Lower leg skin (tissue), 4 donors: ENCODE measurements at regions not wholly inside any gene's neighbourhood (a gene's known extent, or its start where the extent isn't known, plus 50 kb on each side); places are given as distances from the start of the nearest gene placed in this dataset.
A peak's percentile ranks its signal among the peaks of the same experiment; 100 is the strongest.
"Not testable (repeated sequence)": the region's sequence is repeated elsewhere in the genome, so short reads cannot be mapped to it uniquely, and the experiment has no call there.

Source experiments
- DNase-seq, 2 donors: peaks; one replicate each; pipeline ENCODE4 v3.0.0-alpha.2; 2019; ENCODE audit warnings: low spot score in 2 of 2
- H3K4me3 ChIP-seq: fragments of 200-600 bp; sonication (generic); 2 replicates; pipeline ENCODE4 v1.5.1; 2017; ENCODE audit warnings: mild to moderate bottlenecking, low read depth; ENCODE audit not compliant: poor library complexity, severe bottlenecking
- POLR2A ChIP-seq, 2 donors: fragments of 450-650 bp; IDR thresholded peaks; one replicate each; pipeline ENCODE4 v1.6.1; 2016 to 2017; ENCODE audit warnings: antibody characterized with exemption in 2 of 2, mild to moderate bottlenecking in 1 of 2, moderate library complexity in 1 of 2
- WGBS, 2 donors: methylation state at CpG; one replicate each; pipeline ENCODE4 v1.1.5; 2018; 5-methylcytosine and 5-hydroxymethylcytosine counted together
- intact Hi-C: fragments of 100-400 bp; cut with DNase I; formaldehyde crosslinking; loops from one replicate; pipeline ENCODE4 v1.15.0; 2023; ENCODE audit warnings: low total_unique reads
- TF ChIP-seq, protein P1 (sequence below), 3 donors: fragments of 450-650 bp; IDR thresholded peaks; one replicate each; pipeline ENCODE4 v1.5.1; 2016; ENCODE audit warnings: antibody characterized with exemption in 3 of 3, mild to moderate bottlenecking in 3 of 3, moderate library complexity in 2 of 3

DNA sequence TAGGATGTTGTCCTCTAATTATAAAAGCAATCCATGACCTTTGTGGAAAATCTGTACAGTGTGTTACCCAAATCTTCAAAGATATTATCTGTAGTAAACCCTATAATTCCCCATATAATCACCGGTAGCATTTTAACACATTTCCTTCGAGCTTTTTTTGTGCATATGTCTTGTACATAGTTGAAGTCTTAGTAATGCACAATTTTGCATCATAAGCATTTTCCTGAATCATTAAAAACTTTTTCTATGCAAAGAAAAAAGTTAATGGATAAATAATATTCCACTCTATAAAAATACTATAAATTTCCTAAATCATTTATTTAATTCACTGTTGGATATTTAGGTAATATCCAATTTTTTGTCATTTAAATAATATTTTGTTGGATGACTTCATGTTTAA lies 201.7 kb downstream of the RRAGC start:
- no peak overlapping the region for H3K4me3 ChIP-seq
- WGBS, 2 donors: 83 to 86% methylated on average over 2 of the region's 2 CpGs
- intact Hi-C loops: no loop called here
- no peak for DNase-seq
- TF ChIP-seq, protein P1, sequence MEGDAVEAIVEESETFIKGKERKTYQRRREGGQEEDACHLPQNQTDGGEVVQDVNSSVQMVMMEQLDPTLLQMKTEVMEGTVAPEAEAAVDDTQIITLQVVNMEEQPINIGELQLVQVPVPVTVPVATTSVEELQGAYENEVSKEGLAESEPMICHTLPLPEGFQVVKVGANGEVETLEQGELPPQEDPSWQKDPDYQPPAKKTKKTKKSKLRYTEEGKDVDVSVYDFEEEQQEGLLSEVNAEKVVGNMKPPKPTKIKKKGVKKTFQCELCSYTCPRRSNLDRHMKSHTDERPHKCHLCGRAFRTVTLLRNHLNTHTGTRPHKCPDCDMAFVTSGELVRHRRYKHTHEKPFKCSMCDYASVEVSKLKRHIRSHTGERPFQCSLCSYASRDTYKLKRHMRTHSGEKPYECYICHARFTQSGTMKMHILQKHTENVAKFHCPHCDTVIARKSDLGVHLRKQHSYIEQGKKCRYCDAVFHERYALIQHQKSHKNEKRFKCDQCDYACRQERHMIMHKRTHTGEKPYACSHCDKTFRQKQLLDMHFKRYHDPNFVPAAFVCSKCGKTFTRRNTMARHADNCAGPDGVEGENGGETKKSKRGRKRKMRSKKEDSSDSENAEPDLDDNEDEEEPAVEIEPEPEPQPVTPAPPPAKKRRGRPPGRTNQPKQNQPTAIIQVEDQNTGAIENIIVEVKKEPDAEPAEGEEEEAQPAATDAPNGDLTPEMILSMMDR (IDR thresholded peaks at IDR 0.05): no peak
- TF ChIP-seq POLR2A (IDR thresholded peaks at IDR 0.05): no peak

DNA sequence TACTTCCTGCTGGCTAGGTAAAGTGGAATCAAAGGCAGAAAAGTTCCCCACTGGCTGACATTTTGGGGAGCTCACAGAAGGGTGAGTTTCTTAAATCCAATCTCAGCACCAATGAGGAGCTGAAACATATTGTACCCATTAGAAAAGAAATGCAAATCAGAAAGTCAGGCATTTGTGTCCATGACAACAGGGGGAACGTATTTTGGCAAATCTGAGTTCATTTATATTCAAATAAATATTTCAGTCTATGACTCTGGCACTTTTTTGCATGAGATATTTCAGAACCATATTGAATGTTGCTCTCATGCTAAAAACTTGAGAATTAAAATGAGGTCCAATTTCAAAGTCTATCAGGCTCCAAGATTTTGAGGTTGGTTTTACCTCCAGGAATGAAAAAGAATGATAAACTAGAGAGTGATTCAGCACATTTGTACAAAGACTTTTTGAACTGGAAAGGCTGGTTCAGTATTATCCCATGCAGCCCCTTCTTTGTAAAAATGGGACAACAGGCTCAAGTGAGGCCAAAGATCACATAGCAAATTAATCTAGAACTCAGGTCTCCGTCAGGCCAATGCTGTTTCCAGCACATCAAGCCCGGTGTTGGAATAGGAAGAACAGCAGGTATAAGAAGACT lies 202.2 kb downstream of the RRAGC start:
- TF ChIP-seq POLR2A (IDR thresholded peaks at IDR 0.05): no peak
- TF ChIP-seq, protein P1 (IDR thresholded peaks at IDR 0.05): no peak
- DNase-seq: no peak
- intact Hi-C loops: no loop called here
- no peak overlapping the region for H3K4me3 ChIP-seq
- 67 to 69% methylated on average over 3 of the region's 3 CpGs for WGBS, 2 donors

DNA sequence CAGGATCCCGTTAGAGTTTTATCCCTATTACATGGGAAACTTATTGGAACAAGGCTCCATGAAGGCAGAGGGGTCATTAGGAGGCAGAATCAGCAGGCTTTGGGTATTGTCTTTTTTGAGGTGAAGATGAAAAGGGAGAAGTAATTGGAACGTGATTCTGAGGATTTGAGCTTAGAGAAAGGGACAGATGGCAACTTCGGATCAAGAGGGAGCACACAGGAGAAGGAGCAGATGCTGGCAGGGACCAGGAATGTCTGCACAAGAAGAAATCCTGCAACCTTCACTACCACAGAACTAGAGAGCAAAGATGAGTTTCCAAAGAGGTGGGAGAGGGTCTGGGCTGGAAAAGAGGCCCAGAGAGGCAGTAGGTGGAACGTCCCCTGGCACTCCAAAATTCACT lies 202.8 kb downstream of the RRAGC start:
- 53 to 58% methylated on average over 4 of the region's 4 CpGs for WGBS, 2 donors
- intact Hi-C loops: no loop called here
- TF ChIP-seq, protein P1 (IDR thresholded peaks at IDR 0.05): no peak
- TF ChIP-seq POLR2A (IDR thresholded peaks at IDR 0.05): no peak
- DNase-seq: no peak
- H3K4me3 ChIP-seq: no peak overlapping the region

DNA sequence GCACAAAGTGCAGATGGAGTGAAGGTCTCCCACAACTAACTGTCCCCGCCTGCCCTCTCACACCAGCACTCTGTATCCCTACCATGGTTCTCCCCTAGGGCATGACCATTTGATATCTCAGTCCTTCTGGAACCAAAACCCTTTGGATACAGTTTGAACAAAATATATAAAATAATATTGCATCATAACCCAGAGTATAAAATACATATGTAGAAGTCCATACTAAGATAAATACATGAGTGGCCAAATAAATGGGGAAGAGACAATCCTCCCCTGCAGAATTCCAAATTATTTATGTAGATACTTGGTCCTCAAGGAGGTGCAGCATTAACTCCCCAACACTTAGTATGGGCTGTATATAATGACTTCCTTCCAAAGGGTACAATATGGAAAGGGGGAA lies 207.4 kb downstream of the RRAGC start:
- H3K4me3 ChIP-seq: no peak overlapping the region
- intact Hi-C loops: no loop called here
- DNase-seq: no peak
- WGBS, 2 donors: 89 to 97% methylated on average over 1 of the region's 1 CpG
- TF ChIP-seq, protein P1 (IDR thresholded peaks at IDR 0.05): no peak
- no peak for TF ChIP-seq POLR2A (IDR thresholded peaks at IDR 0.05)

DNA sequence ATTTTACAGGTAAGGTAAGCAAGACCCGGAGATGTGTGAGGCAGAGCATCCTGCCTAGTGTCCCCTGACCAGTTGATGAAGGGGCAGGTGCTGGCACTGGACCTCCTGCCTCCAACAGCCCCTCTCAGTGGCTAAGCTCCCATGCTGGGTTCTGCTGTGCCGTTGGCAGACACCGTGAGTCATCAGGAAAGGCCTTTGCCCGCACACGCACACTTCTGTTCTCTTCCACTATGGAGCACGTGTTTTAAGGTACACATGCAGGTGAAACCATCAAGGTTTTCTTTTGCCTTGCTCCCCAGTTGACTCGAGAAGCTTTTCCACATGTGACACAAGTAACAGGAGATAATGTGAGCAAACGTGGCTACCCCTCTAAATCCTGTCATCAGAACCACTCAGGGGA lies 207.9 kb downstream of the RRAGC start:
- TF ChIP-seq, protein P1 (IDR thresholded peaks at IDR 0.05): no peak
- no peak for TF ChIP-seq POLR2A (IDR thresholded peaks at IDR 0.05)
- WGBS, 2 donors: 64 to 68% methylated on average over 8 of the region's 8 CpGs
- intact Hi-C loops: no loop called here
- no peak overlapping the region for H3K4me3 ChIP-seq
- peak in 1 of 2 donors; percentile 49 for DNase-seq

DNA sequence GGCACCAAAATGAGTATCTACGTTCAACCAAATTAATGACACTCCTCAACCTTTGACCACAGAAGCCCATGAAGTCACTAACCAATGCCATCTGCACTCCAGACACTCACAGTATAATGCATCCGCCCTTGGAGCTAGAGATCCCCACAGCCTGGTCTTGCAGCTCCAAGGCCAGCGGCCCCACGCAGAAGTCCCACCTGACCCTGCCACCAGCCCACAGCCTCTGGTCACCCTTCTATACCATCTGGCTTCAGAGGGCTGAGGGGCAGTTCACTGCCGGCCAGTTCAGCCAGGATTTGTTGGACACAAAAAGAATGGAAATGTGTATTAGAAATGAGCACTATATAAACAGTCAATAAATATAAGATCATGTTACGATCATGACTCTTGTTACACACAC lies 211.2 kb downstream of the RRAGC start:
- TF ChIP-seq, protein P1 (IDR thresholded peaks at IDR 0.05): no peak
- TF ChIP-seq POLR2A (IDR thresholded peaks at IDR 0.05): no peak
- 79 to 84% methylated on average over 6 of the region's 6 CpGs for WGBS, 2 donors
- H3K4me3 ChIP-seq: no peak overlapping the region
- DNase-seq: peak in 1 of 2 donors; percentile 69
- intact Hi-C loops: no loop called here

DNA sequence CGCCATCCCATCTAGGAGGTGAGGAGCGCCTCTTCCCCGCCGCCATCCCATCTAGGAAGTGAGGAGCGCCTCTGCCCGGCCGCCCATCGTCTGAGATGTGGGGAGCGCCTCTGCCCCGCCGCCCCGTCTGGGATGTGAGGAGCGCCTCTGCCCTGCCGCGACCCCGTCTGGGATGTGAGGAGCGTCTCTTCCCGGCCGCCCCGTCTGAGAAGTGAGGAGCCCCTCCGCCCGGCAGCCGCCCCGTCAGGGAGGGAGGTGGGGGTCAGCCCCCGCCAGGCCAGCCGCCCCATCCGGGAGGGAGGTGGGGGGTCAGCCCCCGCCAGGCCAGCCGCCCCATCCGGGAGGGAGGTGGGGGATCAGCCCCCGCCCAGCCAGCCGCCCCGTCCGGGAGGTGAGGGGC lies 212.2 kb downstream of the RRAGC start:
- intact Hi-C loops, DNase-seq, H3K4me3 ChIP-seq: not testable (repeated sequence)
- WGBS, 2 donors: 97 to 99% methylated on average over 12 to 13 of the region's 34 CpGs
